CD1c-positive myeloid dendritic cell (primary cell): ENCODE measurements at regions not wholly inside any gene's neighbourhood (a gene's known extent, or its start where the extent isn't known, plus 50 kb on each side); places are given as distances from the start of the nearest gene placed in this dataset.
"Not testable (repeated sequence)": the region's sequence is repeated elsewhere in the genome, so short reads cannot be mapped to it uniquely, and the experiment has no call there.

Experiments
- DNase-seq: peaks from one replicate; pipeline ENCODE4 v3.0.0-alpha.2; 2016; ENCODE audit errors: extremely low spot score

DNA sequence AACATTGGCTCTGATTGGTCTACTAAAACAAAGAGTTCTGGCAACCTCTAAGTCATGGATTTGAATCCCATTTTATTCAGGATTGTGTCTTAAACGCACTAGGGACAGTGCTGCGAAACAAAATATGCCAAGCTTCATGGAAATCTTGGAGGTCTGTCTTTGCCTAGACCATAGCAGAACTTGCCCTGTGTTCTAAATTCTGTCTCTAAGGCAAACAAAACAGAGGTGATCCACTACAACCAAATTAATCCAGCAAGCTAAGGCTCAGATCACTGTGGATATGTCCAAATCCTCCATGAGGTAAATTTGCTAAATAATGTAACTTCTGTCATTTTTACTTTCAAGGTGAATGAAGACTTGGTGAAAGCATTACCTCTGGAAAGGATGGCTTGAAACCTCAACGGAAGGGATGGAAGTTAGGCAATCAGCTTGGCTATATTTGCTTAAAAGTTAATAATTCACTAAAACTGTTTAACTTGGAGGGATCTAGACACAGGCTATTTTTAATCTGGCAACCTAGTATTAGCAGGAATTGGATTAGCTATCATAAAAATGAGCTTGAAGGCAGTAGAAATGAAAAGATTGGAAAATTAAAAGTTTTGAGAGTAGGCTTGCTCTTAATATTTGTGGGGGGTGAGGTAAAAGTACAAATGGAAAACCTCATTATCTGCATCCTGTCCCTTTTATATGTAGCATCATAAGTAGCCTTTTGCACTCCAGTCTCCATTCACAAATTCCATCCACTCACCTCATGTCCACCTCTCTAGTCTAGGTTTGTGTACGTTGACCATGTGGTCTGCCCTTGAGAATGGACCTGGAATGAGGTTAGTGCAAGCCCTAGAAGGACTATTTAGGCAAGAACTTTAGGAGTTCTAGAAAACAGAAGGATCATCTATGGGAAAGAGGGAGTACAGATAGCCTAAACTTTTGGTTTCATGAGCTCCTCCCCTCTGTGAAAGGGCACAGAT lies 176.2 kb downstream of the SMC2 start:
- DNase-seq, result no peak

DNA sequence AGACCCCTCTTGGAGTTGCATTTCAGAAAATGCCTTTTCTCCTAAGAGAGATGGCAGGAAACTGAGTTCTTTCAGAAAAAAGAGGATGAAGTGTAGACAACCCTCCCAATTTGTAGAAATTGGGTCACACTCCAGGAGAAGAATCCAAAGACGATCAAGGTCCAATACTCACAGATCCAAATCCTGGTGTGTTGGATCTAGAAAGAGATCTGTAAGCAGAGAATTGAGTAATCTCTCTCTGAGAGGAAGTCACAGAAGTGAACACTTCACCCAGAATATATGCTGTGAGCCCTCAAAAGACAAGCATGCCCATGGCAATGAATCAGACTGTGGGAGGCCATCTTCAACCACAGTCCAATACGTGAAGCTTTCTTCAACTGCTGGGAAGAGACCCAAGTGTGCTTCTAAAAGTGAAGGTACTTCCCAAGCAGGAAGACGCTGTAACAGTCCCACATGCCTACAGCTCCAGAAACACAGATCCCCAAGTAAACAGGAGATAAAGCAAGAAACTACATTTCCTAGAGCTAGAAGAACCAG lies 182.7 kb downstream of the SMC2 start:
- no peak for DNase-seq

DNA sequence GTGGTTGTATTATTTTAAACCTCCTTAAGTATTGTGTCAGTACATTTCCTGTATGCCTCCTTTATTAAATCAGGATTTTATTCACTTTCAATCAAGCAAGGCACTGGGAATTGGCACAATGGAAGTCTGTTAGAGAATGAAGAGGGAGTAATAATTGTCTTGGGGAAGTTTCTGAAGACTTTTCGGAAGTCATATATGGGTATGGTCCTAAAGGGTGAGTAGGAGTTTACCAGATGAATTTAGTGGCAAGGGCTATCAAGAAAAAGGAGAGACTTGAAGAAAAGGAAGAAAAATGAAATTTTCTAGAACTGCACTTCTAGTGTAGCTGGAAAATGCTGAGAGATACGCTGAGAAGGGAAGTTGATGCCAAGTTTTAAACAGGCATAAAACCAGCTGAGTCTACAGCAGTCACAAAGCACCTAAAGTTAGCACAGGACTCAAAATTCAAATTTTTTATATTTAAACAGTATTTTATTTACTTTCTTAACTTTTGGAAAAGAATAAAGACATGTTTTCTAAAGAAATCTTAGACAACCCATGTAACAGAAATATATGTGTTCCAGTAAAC lies 184.9 kb downstream of the SMC2 start:
- DNase-seq, result no peak

DNA sequence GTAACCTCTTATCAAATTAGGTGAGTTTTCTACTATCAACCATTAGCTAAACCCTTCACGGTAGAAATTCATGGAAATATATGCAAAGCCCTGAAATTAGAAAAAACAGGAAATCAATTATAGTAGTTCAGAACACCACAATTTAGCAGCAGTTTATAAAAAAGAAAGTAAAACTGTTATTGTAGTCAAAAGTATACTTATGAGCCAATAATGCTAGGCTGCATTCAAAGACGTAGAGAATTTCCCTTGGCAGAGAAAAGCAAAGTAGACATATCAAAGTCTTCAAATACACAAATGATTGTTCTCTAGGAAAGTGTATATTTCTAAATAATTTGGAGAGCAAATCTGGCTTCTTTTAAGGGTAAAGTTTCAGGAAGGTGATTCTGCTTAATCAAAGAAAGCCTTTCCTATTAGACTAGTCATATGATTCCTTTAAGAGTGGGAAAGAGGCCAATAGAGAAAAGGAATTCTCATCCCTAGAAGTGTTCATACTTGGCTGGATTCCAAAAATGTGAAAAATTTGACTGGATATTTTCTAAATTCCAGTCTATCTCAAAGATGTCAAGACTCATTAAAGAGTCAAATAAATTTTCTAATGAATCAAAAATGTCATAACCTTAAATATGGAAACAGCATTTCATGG lies 185.5 kb downstream of the SMC2 start:
- DNase-seq, result no peak

DNA sequence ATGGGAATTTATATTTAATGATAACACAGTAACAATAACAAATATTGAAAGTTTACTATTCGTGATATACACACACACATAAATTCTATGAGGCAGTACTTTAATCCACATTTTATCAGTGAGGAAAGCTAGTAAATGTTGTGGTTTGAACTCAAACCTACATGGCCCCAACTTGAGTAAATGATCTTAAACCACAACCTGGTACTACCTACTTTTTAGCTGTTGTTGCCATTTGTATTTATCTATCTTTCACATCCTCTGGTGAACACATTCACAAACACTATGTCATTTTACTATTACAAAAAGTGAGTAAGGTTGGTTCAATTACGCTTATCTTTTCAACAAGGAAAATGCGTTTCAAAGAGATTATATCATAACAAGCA lies 186.1 kb downstream of the SMC2 start:
- DNase-seq, result no peak

DNA sequence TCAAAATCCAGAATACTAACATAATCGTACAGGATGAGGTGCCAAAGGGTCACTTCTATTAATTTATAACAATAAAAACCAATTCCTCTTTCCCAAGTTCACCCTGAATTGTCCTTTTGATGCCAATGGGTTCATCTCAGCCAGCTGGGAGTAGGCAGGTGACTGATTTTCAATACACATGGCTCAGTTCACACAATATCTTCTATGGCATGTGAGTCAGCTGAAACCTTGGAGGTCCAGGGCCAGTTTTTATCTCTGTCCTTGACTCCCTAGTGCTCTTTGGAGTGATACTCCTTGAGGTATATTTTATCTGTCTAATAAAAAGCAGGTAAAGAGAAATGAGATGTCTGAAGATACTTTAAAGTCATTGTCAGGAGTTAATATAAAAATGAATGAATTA lies 186.6 kb downstream of the SMC2 start:
- DNase-seq, result no peak

DNA sequence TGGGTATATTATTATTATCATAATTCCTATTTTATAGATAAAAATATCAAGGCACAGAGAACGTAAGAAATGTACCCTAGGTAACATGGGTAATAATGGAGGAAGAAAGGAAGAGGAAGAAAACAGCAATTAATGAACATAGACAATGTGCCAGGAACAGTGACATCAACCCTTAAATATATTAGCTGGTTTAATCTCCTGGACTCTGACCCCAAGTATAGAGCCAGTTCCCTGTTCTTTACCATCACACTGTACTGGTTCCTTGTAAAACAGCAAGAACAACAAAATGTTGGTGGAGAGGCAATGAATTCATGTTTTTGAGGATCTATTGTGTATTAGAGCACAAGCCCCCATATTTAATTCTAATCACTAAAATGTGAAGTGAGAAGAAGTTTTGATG lies 192.1 kb downstream of the SMC2 start:
- no peak for DNase-seq

DNA sequence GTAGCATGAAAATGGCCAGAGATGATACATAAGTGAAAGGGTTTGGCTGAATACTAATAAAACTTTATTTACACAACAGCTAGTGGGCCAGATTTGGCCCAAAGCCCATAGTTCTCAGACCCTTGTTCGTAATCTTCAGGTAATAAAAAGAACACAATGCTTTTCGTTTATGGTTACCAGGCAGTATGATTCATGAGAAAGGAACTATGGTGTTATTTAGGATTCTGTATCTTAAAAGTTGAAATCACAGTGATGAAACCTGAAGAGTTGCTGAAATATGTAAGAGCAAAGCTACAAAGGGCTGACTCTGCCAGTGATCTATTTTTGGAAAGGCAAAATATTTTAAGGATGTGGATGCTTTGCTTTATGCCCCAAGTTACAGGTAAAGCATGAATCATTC lies 192.7 kb downstream of the SMC2 start:
- DNase-seq, result no peak

DNA sequence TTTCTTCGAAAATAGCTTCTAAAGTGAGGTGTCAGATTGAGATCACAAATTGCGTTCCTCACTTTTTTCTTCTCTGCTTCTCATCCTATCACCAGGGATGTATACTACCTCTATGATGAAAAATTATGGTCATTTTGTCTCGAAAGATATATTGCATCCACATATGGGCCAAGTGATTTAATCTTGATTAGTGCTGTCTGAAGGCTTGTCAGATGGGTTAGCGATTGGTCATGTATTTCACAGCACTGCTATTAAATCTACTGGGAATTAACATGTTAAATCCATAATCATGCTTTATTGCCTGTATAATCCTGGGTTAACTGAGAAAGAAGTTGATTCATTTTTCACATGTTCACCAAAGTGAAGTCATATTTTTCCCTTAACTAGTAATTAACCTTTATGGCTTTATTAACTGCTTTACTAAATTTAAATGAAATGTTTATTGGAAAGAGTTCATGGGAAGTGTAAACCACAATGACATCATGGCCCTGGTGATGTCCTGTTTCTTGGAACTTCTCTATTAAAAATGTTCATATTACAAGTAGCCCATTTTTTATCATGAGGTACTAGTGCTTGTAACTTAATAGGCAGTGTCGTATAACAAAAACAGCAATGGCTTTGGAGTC lies 193.3 kb downstream of the SMC2 start:
- no peak for DNase-seq

DNA sequence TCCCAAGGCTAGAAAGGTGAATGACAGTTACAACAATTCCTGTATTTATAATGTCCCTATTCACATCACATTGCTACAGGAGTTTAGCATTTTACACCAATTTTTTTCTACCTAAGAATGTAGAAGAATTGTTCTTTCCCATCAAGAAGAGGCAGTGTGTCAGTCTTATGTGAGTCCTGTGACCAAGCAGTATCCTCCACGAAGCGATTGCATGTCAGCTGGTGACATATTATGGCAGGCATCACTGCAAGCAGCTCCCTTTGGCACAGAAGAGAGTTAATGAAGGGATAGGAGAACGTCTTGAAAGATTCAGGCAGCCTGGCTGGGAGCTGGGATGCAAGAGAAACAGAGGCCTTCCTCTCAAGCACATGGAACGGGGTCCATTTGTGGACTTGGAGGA lies 199.8 kb downstream of the SMC2 start:
- DNase-seq, result no peak

DNA sequence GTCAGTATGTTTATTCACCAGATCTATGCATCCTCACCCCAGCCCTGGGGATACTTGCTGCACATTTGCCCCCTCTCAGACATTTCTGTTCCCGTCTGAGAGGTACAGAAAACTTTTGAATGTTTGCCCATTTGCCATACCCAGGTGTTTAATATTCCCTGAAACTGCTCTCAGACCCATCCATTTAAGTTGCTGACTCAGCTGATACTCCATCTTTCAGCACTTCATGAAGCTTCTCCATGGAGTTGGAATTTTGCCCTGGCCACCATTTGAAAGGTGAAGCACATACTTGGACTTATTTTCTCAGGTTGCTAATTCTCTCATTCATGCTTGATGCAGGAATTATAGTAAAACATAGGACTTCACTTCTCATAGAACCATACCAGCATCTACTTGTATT lies 203.9 kb upstream of the OR13F1 start:
- DNase-seq, result no peak

DNA sequence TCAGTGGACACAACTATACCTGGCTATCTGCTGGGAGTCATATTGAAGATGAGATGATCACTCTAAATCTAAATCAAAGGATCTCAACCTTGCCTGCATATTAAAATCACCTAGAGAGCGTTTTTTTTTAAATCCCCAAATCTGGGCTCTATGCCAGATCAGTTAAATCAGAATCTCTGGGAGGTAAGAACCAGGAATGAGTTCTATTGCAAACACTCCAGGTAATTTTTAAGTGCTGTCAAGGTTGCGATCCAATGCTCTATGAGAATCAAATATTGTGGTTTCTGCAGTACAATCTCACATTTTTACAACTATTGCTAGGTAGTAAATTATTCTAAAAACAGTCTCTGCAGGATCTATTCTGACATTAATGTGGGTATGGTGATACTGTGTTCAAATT lies 202.3 kb upstream of the OR13F1 start:
- no peak for DNase-seq

DNA sequence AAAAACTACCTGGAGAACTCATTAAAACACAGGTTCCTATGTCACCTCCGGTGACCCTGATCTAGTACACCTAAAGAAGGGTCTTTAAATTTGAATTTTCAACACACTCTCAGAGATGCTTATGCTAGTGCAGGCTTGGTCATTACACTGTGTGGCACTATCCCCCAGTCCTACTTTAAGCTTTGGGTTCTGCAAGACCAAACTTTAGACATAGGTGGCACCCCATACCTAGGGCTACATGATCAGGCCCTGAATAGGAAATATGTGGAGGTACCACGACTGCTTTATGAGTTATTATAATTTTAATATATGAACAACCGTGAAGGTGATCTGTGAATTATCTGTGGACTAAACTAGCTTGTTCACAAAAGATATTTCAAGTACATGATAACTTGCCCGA lies 201.3 kb upstream of the OR13F1 start:
- no peak for DNase-seq

DNA sequence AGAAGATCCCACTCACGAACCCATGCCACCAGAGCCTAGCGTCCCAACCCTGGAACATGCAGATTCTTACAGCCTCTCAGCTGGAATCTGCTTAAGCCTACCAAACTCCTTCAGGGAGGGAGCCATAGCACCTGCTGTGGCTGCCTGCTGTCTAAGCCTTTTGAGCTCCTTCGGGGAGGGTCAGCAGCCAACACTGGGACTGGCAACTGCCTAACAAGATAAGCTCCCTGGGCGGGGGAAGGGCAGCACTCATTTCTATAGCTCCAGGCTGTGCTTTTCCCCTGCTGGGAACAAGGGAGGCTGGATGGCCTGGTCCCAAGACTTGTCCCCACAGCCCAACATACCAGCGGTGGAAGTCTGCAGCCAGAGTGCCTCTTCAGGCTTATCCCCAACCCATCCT lies 199.1 kb upstream of the OR13F1 start:
- DNase-seq, result no peak

DNA sequence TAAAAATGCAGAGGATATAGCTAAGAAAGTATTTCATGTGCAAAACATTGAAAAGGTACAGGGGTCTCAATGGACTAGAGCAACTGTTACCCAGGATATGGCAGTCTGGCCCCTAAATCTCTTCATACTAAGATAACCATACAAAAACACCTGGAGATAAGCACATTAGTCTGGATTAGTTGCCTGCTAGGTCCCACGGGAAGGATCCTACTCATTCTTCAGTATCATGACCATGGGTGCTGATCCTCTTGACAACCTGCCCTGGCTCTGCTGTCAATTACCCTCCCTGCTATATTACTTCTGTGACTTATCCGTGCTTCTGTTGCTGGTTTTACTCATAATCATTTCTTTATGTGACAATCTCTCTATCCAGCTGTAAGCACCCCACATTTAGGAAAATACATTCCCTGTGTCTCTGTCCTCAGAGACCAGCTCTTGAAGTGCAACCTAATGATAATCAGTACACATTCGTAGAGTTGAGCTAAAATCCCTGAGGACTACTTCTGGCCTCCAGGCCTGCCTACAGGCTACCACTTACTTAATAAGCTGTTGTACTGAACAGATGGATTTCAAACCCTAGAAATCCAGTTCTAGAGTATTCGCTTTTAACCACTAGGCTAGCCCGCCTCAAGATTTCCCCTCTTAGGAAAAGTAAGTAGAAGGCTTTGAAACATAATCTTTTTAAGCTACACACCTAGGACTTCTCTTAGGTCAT lies 190.5 kb upstream of the OR13F1 start:
- DNase-seq, result no peak

DNA sequence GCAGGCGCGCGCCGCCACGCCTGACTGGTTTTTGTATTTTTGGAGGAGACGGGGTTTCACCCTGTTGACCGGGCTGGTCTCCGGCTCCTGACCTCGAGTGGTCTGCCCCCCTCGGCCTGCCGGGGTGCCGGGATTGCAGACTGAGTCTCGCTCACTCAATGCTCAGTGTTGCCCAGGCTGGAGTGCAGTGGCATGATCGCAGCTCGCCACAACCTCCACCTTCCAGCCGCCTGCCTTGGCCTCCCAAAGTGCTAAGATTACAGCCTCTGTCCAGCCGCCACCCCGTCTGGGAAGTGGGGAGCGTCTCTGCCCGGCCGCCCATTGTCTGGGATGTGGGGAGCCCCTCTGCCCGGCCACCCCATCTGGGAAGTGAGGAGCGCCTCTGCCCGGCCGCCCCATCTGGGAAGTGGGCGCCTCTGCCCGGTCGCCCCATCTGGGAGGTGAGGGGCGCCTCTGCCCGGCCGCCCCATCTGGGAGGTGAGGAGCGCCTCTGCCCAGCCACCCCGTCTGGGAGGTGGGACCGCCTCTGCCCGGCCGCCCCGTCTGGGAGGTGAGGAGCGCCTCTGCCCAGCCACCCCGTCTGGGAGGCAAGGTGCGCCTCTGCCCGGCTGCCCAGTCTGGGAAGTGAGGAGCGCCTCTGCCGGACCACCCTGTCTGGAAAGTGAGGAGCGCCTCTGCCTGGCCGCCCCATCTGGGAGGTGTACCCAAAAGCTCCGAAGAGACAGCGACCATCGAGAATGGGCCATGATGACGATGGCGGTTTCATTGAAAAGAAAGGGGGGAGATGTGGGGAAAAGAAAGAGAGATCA lies 187.7 kb upstream of the OR13F1 start:
- DNase-seq, result not testable (repeated sequence)

DNA sequence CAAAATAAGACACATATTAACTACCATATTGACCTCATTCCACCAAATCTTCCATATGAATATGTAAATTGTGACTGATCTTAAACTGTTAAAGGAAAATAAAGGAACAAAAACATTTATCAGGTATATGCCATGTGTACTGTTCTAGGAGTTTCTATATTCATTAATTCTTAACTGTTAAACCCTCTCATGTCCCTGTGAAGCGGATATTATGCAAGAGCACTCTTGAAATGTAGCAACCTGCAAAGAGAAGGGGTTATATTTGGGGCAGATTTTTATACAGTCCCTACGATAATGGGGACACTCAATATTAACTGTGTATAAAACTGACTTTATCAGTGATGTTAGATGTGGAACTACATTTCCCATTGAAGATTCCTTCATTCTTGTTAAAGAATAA lies 184.9 kb upstream of the OR13F1 start:
- no peak for DNase-seq

DNA sequence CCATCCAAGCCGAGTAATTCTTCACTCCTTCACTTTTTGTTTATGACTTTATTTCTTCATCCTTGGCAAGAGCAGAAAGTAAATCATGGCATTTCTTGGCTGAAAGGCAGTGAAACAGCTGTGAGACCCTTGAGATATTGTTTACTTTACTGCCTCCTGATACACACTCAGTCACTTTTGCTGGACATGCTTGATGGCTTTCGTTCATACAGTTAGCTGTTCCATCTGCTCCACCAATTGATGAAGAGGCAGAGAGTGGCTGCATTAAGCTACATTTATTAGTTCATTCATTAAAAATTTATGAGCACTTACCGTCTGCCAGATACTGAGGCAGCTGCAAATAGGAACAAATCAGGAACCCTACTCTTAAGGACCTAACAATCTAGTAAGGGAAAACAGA lies 184.4 kb upstream of the OR13F1 start:
- no peak for DNase-seq

DNA sequence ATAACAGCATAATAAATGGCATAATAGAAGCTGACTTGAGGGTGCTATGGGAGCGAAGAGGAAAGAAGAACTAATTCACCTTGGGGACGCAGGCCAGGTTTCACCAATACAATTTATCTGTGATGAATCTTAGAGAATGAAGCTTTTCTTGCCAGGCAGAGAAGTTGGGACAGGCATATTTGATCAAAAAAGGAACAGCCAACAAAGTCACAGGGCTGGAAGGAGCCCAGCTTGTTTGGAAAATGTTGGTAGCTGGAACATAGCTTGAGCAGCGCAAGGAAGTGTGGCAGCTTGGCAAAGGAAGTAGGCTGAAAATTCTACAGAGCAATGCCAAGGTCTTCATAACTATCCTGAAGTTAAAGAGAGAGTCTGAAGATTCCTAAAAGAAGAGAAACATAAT lies 181.5 kb upstream of the OR13F1 start:
- DNase-seq, result no peak

DNA sequence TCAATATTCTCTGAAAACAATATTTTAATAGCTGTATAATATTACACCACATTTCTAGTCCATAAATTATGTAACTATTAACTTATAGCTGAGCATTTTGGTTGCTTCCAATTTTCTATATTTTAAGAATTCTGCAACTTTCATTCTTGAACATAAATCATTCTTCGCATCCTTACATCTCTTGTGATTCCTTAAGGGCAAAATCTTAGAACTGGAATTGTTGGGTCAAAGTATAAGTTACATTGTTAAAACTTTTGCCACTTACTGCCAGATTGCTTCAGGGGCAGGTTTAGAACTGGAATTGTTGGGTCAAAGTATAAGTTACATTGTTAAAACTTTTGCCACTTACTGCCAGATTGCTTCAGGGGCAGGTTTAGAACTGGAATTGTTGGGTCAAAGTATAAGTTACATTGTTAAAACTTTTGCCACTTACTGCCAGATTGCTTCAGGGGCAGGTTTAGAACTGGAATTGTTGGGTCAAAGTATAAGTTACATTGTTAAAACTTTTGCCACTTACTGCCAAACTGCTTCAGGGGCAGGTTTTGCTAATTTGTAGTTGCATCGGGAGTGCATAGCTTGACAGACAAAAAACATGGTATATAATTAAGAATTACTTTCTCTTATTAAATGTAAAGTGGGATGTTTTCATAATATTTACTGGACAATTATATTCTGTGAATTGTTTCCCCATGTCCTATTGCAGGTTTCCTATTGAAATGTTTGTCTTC lies 179.9 kb upstream of the OR13F1 start:
- not testable (repeated sequence) for DNase-seq
